ENCODE measurements at regions not wholly inside any gene's neighbourhood (a gene's known extent, or its start where the extent isn't known, plus 50 kb on each side); places are given as distances from the start of the nearest gene placed in this dataset.

GRCh38 chr2:7420530-7420929 lies 503.3 kb downstream of the RNF144A start:
- H3K27me3 ChIP-seq (ENCODE audit: insufficient read depth, low read length) = peaks cover 63% of the 10 kb centered on the region
- H3K36me3 ChIP-seq (ENCODE audit: control insufficient read depth in 1 of 2, insufficient read depth in 2 of 2, low read length in 2 of 2) = no peaks in the 10 kb centered on the region
- no peak overlapping the region for H3K4me3 ChIP-seq (replicated peaks in 1 of 2; ENCODE audit: low read depth in 1 of 2, low read length in 2 of 2)
- no peak for ATAC-seq
- intact Hi-C loops (cut with micrococcal nuclease) = no loop called here
- ChIA-PET CTCF (no interaction called here), POLR2A (no interaction called here), RAD21 (ENCODE audit: low non-redundant PET in 1 of 2, low total read pairs in 2 of 2, uncharacterized antibody in 2 of 2, unreplicated experiment in 2 of 2) (no interaction called here)
- no peaks in the 10 kb centered on the region for H3K9me2 ChIP-seq (ENCODE audit: insufficient read depth)
- no peaks in the 10 kb centered on the region for H3K4me1 ChIP-seq (ENCODE audit: control insufficient read depth in 1 of 2, insufficient read depth in 2 of 2, low read length in 2 of 2)
- H3K4me2 ChIP-seq (ENCODE audit: low read length) = no peak overlapping the region
- TF ChIP-seq YY1 (IDR thresholded peaks at IDR 0.05; ENCODE audit: extremely low read depth, insufficient replicate concordance, low read depth, low read length) (no peak), EZH2 (IDR thresholded peaks at IDR 0.05) (no peak), SP1 (IDR thresholded peaks at IDR 0.05; ENCODE audit: low read depth) (no peak), EGR1 (IDR thresholded peaks at IDR 0.05; ENCODE audit: low read depth) (no peak), JUND (IDR thresholded peaks at IDR 0.05) (no peak), ZBTB33 (IDR thresholded peaks at IDR 0.05; ENCODE audit: extremely low read depth, insufficient replicate concordance, low read length) (no peak), ZNF274 (IDR thresholded peaks at IDR 0.05; ENCODE audit: low read depth, low read length) (no peak), ELF1 (IDR thresholded peaks at IDR 0.05; ENCODE audit: borderline replicate concordance, low read depth) (no peak), REST (IDR thresholded peaks at IDR 0.05; ENCODE audit: low read depth) (no peak), TCF7L2 (IDR thresholded peaks at IDR 0.05; ENCODE audit: borderline replicate concordance, extremely low read depth, insufficient read depth, insufficient read length) (no peak), SRF (IDR thresholded peaks at IDR 0.05; ENCODE audit: low read depth) (no peak), POLR2A (IDR thresholded peaks at IDR 0.05; ENCODE audit: borderline replicate concordance, extremely low read depth, insufficient read depth, insufficient read length) (no peak), ATF3 (IDR thresholded peaks at IDR 0.05) (no peak), FOSL1 (IDR thresholded peaks at IDR 0.05; ENCODE audit: low read depth) (no peak)
- H3K9me3 ChIP-seq (ENCODE audit: control insufficient read depth in 1 of 2, insufficient read depth in 1 of 2, low read depth in 1 of 2, low read length in 2 of 2) = no peaks in the 10 kb centered on the region
- H3K9ac ChIP-seq (ENCODE audit: low read length) = no peak overlapping the region
- DNase-seq (ENCODE audit: low read depth, low spot score) = no peak
- BruUV-seq (replicated peaks) = no TSS peak
- H4K20me1 ChIP-seq (ENCODE audit: insufficient read depth) = no peaks in the 10 kb centered on the region
- no peak overlapping the region for H3K27ac ChIP-seq (ENCODE audit: low read depth, low read length)
- H3K79me2 ChIP-seq (ENCODE audit: insufficient read depth, low read length) = no peaks in the 10 kb centered on the region
- H2AFZ ChIP-seq (ENCODE audit: low read depth, low read length, poor library complexity, severe bottlenecking) = no peak overlapping the region
